ENCODE measurements at regions not wholly inside any gene's neighbourhood (a gene's known extent, or its start where the extent isn't known, plus 50 kb on each side); places are given as distances from the start of the nearest gene placed in this dataset.

GRCh38 chr13:111994578-111994977 is 72.4 kb upstream of the SOX1 start:
- Histone ChIP-seq H3K27ac (ENCODE audit: low read depth in 2 of 2, low read length in 2 of 2) (no peak overlapping the region), H3K36me3 (ENCODE audit: control insufficient read depth in 2 of 3, insufficient read depth in 3 of 3, low read length in 3 of 3) (no peaks in the 10 kb centered on the region), H3K9me3 (ENCODE audit: control insufficient read depth in 2 of 3, insufficient read depth in 1 of 3, low read length in 3 of 3) (peaks cover 0 to 5% (median 0%) of the 10 kb centered on the region in 3 donors), H3K4me3 (ENCODE audit: low read length in 3 of 3) (no peak overlapping the region), H3K4me1 (ENCODE audit: control insufficient read depth in 2 of 3, insufficient read depth in 2 of 3, low read depth in 1 of 3, low read length in 3 of 3) (no peaks in the 10 kb centered on the region), H3K9ac (ENCODE audit: low read length in 3 of 3) (no peak overlapping the region), H3K27me3 (ENCODE audit: control insufficient read depth, insufficient read depth, low read length) (no peaks in the 10 kb centered on the region)
- TF ChIP-seq, protein P1, sequence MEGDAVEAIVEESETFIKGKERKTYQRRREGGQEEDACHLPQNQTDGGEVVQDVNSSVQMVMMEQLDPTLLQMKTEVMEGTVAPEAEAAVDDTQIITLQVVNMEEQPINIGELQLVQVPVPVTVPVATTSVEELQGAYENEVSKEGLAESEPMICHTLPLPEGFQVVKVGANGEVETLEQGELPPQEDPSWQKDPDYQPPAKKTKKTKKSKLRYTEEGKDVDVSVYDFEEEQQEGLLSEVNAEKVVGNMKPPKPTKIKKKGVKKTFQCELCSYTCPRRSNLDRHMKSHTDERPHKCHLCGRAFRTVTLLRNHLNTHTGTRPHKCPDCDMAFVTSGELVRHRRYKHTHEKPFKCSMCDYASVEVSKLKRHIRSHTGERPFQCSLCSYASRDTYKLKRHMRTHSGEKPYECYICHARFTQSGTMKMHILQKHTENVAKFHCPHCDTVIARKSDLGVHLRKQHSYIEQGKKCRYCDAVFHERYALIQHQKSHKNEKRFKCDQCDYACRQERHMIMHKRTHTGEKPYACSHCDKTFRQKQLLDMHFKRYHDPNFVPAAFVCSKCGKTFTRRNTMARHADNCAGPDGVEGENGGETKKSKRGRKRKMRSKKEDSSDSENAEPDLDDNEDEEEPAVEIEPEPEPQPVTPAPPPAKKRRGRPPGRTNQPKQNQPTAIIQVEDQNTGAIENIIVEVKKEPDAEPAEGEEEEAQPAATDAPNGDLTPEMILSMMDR (IDR thresholded peaks at IDR 0.05; ENCODE audit: borderline replicate concordance, extremely low read depth, insufficient read depth) = no peak
- FAIRE-seq (no peak), DNase-seq (no peak)
- intact Hi-C loops (cut with DNase I) = no loop called here

DNA sequence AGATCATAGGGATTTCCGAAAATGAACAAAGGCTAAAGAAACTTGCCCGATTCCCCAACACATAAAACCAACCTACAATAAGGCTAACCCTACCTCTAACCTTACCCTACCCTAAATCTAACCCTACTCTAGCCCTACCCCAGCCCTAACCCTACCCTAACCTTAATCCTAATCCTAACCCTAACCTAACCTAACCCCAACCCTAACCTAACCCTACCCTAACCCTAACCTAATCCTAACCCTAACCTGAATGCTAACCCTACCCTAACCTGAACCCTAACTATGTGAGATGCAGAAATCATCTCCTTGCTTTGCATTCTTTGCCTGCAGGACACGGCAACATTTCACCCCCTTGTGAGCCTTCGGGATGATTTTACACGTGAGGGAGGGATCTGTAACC is 67.6 kb upstream of the SOX1 start:
- TF ChIP-seq, protein P1 (IDR thresholded peaks at IDR 0.05; ENCODE audit: borderline replicate concordance, extremely low read depth, insufficient read depth) = no peak
- no peak for DNase-seq
- no peaks in the 10 kb centered on the region for H3K27me3 ChIP-seq (ENCODE audit: control insufficient read depth, insufficient read depth, low read length)
- no peak for FAIRE-seq
- no peak overlapping the region for H3K9ac ChIP-seq (ENCODE audit: low read length in 3 of 3)
- intact Hi-C loops (cut with DNase I) = no loop called here
- H3K9me3 ChIP-seq (ENCODE audit: control insufficient read depth in 2 of 3, insufficient read depth in 1 of 3, low read length in 3 of 3) = no peaks in the 10 kb centered on the region
- H3K4me3 ChIP-seq (ENCODE audit: low read length in 3 of 3) = no peak overlapping the region
- no peaks in the 10 kb centered on the region for H3K4me1 ChIP-seq (ENCODE audit: control insufficient read depth in 2 of 3, insufficient read depth in 2 of 3, low read depth in 1 of 3, low read length in 3 of 3)
- no peaks in the 10 kb centered on the region for H3K36me3 ChIP-seq (ENCODE audit: control insufficient read depth in 2 of 3, insufficient read depth in 3 of 3, low read length in 3 of 3)
- H3K27ac ChIP-seq (ENCODE audit: low read depth in 2 of 2, low read length in 2 of 2) = no peak overlapping the region

- no peak overlapping the region for H3K4me3 ChIP-seq (ENCODE audit: low read length in 3 of 3)
- intact Hi-C loops (cut with DNase I) = no loop called here
- H3K4me1 ChIP-seq (ENCODE audit: control insufficient read depth in 2 of 3, insufficient read depth in 2 of 3, low read depth in 1 of 3, low read length in 3 of 3) = no peaks in the 10 kb centered on the region
Observed at GRCh38 chr13:112000888-112001287, 66.1 kb upstream of the SOX1 start.

More at GRCh38 chr13:112000888-112001287, 66.1 kb upstream of the SOX1 start:
- Histone ChIP-seq H3K27me3 (ENCODE audit: control insufficient read depth, insufficient read depth, low read length) (no peaks in the 10 kb centered on the region), H3K27ac (ENCODE audit: low read depth in 2 of 2, low read length in 2 of 2) (no peak overlapping the region), H3K9me3 (ENCODE audit: control insufficient read depth in 2 of 3, insufficient read depth in 1 of 3, low read length in 3 of 3) (no peaks in the 10 kb centered on the region), H3K36me3 (ENCODE audit: control insufficient read depth in 2 of 3, insufficient read depth in 3 of 3, low read length in 3 of 3) (no peaks in the 10 kb centered on the region), H3K9ac (ENCODE audit: low read length in 3 of 3) (no peak overlapping the region)
- FAIRE-seq = peak; percentile 62
- TF ChIP-seq, protein P1 (IDR thresholded peaks at IDR 0.05; ENCODE audit: borderline replicate concordance, extremely low read depth, insufficient read depth) = no peak
- DNase-seq = no peak

Data from kidney (tissue), 13 donors.